Calu3 (cell line): ENCODE measurements at regions not wholly inside any gene's neighbourhood (a gene's known extent, or its start where the extent isn't known, plus 50 kb on each side); places are given as distances from the start of the nearest gene placed in this dataset.

Source experiments
- BruUV-seq: library from RNA; stranded (reverse); fragments of 400-500 nt; replicated peaks from 2 replicates; lab custom pipeline; 2021; lab: Mats Ljungman, UMichigan
- CTCF ChIA-PET: fragments of 300-600 bp; sonication (Branson Sonifier 250); formaldehyde crosslinking; loops from one replicate; lab custom pipeline; 2022; ENCODE audit warnings: antibody characterized with exemption; lab: Charles Lee
- DNase-seq: peaks from one replicate; pipeline ENCODE4 v3.0.0; 2022
- H3K27ac Mint-ChIP-seq: one replicate; pipeline ENCODE4 v1.8.0; 2022; ENCODE audit warnings: mixed read lengths; ENCODE audit not compliant: unreplicated experiment
- H3K27me3 Mint-ChIP-seq: one replicate; pipeline ENCODE4 v1.8.0; 2022; ENCODE audit warnings: mixed read lengths; ENCODE audit not compliant: unreplicated experiment
- H3K36me3 Mint-ChIP-seq: one replicate; pipeline ENCODE4 v1.8.0; 2022; ENCODE audit warnings: mild to moderate bottlenecking, moderate library complexity, mixed read lengths; ENCODE audit not compliant: insufficient read depth, unreplicated experiment
- H3K4me1 Mint-ChIP-seq: one replicate; pipeline ENCODE4 v1.8.0; 2022; ENCODE audit warnings: mild to moderate bottlenecking, low read depth, mixed read lengths; ENCODE audit not compliant: unreplicated experiment
- H3K4me3 Mint-ChIP-seq: one replicate; pipeline ENCODE4 v1.8.0; 2022; ENCODE audit warnings: mild to moderate bottlenecking, low read depth, moderate library complexity, mixed read lengths; ENCODE audit not compliant: unreplicated experiment
- H3K9me3 Mint-ChIP-seq: one replicate; pipeline ENCODE4 v1.8.0; 2022; ENCODE audit warnings: low read depth, mixed read lengths; ENCODE audit not compliant: unreplicated experiment
- intact Hi-C: fragments of 100-400 bp; cut with micrococcal nuclease; formaldehyde crosslinking; loops from one replicate; pipeline ENCODE4 v1.10.0; 2022; ENCODE audit not compliant: unreplicated experiment
- TF ChIP-seq, protein P1 (sequence below): fragments of 200-600 bp; IDR thresholded peaks from one replicate; pipeline ENCODE4 v1.8.0; 2022; ENCODE audit warnings: antibody characterized with exemption; ENCODE audit not compliant: unreplicated experiment

DNA sequence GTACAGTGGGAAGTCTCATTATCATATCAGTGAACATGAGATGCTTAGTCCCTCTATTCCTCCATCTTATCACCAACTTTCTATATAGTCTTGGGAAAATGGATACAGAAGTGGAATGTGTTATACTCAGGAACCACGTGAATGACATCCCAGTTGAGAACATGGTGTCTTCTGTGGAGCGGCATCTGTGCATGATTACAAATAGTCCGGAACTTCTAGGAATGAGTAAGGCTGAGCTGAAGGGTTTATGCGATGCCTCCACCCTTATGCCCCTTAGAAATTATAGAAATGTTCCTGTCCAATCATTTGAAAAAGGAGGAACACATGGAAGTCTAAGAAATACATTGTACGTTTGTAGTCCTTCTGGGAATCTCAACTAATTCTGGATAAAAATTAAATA lies 64.8 kb upstream of the TMEM108 start:
- no peak overlapping the region for H3K4me3 Mint-ChIP-seq
- no peak overlapping the region for H3K27ac Mint-ChIP-seq
- H3K9me3 Mint-ChIP-seq = peaks cover 3% of the 10 kb centered on the region
- H3K36me3 Mint-ChIP-seq = no peaks in the 10 kb centered on the region
- H3K27me3 Mint-ChIP-seq = peaks cover 22% of the 10 kb centered on the region
- no peak for DNase-seq
- H3K4me1 Mint-ChIP-seq = no peaks in the 10 kb centered on the region
- TF ChIP-seq, protein P1, sequence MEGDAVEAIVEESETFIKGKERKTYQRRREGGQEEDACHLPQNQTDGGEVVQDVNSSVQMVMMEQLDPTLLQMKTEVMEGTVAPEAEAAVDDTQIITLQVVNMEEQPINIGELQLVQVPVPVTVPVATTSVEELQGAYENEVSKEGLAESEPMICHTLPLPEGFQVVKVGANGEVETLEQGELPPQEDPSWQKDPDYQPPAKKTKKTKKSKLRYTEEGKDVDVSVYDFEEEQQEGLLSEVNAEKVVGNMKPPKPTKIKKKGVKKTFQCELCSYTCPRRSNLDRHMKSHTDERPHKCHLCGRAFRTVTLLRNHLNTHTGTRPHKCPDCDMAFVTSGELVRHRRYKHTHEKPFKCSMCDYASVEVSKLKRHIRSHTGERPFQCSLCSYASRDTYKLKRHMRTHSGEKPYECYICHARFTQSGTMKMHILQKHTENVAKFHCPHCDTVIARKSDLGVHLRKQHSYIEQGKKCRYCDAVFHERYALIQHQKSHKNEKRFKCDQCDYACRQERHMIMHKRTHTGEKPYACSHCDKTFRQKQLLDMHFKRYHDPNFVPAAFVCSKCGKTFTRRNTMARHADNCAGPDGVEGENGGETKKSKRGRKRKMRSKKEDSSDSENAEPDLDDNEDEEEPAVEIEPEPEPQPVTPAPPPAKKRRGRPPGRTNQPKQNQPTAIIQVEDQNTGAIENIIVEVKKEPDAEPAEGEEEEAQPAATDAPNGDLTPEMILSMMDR = no peak
- intact Hi-C loops = no loop called here
- no TSS peak for BruUV-seq
- CTCF ChIA-PET = no interaction called here

DNA sequence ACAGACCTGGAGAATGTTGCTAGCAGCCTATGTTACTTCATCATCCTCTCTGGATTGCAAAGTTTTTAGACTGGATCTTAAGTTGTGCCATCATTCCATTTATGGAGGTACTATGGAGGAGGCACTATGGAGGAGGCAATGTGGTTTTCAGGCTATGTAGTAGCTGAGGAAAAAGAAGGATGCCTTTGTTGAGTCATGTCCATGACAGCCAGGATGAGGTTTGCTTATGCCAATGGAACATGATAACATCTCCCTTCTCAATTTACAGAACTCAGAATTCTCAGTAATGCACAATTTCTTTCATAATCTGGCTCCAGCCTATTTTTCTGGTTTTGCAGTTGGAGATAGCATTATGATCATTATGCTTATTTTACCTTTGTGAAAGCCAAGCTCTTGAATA lies 65.9 kb upstream of the TMEM108 start:
- CTCF ChIA-PET = no interaction called here
- H3K4me3 Mint-ChIP-seq = no peak overlapping the region
- H3K36me3 Mint-ChIP-seq = no peaks in the 10 kb centered on the region
- H3K9me3 Mint-ChIP-seq = no peaks in the 10 kb centered on the region
- BruUV-seq = no TSS peak
- peaks cover 16% of the 10 kb centered on the region for H3K27me3 Mint-ChIP-seq
- intact Hi-C loops = no loop called here
- TF ChIP-seq, protein P1 = no peak
- no peaks in the 10 kb centered on the region for H3K4me1 Mint-ChIP-seq
- DNase-seq = no peak
- H3K27ac Mint-ChIP-seq = no peak overlapping the region

DNA sequence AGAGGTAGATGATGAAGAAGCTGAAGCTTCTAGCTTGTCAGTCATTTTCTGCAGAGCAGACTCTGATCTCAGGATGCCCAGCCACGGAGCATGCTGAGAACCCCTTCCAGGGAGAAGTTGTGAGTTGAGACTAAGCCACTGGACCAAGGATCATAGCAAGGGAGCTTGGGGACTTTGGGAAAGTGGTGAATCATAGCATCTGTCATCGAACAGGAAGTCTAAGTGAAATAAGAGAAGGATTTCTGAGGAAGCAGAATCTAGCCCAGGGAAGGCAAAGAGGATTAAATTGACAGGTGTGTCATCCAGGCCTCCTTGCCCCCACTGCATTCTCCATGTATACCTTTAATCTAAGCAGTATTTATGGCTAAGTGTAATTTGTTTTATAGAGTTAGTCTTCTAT lies 71.8 kb upstream of the TMEM108 start:
- Mint-ChIP-seq H3K4me3 (no peak overlapping the region), H3K27me3 (no peaks in the 10 kb centered on the region), H3K4me1 (no peaks in the 10 kb centered on the region), H3K36me3 (no peaks in the 10 kb centered on the region), H3K9me3 (no peaks in the 10 kb centered on the region), H3K27ac (no peak overlapping the region)
- no peak for DNase-seq
- no TSS peak for BruUV-seq
- CTCF ChIA-PET = no interaction called here
- intact Hi-C loops = no loop called here
- TF ChIP-seq, protein P1 = no peak

DNA sequence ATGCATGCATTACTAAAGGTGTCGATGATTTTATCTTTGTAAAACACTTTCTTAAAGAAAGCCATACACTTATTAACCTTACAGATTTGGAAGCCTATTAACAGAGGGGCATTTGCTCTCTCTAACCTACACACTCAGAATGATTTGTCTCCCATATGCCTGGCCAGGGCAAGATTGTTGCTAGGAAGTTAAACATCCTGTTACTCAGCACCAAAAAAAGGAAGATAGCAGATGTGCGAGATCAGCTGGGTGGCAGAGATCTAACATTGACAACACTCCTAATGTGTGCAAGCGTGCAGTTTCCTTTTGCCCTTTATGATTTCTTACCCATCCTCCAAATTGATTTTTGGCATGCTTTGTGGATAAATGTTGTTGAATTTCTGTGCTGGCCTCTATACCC lies 73.9 kb upstream of the TMEM108 start:
- Mint-ChIP-seq H3K27me3 (peaks cover 4% of the 10 kb centered on the region), H3K36me3 (no peaks in the 10 kb centered on the region), H3K4me1 (no peaks in the 10 kb centered on the region), H3K4me3 (no peak overlapping the region), H3K9me3 (no peaks in the 10 kb centered on the region), H3K27ac (no peak overlapping the region)
- DNase-seq = no peak
- CTCF ChIA-PET = interaction anchor here (0.7 kb wide), 1 partner anchor 122 kb away, joined by 3 read pairs; no protein-coding TSS in a partner anchor
- TF ChIP-seq, protein P1 = no peak
- no TSS peak for BruUV-seq
- intact Hi-C loops = no loop called here
